ENCODE measurements at regions not wholly inside any gene's neighbourhood (a gene's known extent, or its start where the extent isn't known, plus 50 kb on each side); places are given as distances from the start of the nearest gene placed in this dataset.
"Not testable (repeated sequence)": the region's sequence is repeated elsewhere in the genome, so short reads cannot be mapped to it uniquely, and the experiment has no call there.

GRCh38 chr1:143619851-143620250 is 351.9 kb downstream of the FAM72C start:
- DNase-seq (ENCODE audit: low spot score): no peak

- no peak for DNase-seq (ENCODE audit: low spot score)
Measured at GRCh38 chr1:143611159-143611558, 360.6 kb downstream of the FAM72C start.

GRCh38 chr1:143610196-143610595 is 361.6 kb downstream of the FAM72C start:
- DNase-seq (ENCODE audit: low spot score): no peak

GRCh38 chr1:143604887-143605286 is 366.9 kb downstream of the FAM72C start:
- DNase-seq (ENCODE audit: low spot score): no peak

GRCh38 chr1:143584508-143584907 is 387.3 kb downstream of the FAM72C start:
- no peak for DNase-seq (ENCODE audit: low spot score)

- DNase-seq (ENCODE audit: low spot score): no peak
Measured at GRCh38 chr1:143574891-143575520, 396.8 kb downstream of the FAM72C start.

- DNase-seq (ENCODE audit: low spot score): not testable (repeated sequence)
Measured at GRCh38 chr1:143572661-143573060, 399.1 kb downstream of the FAM72C start.

- not testable (repeated sequence) for DNase-seq (ENCODE audit: low spot score)
Measured at GRCh38 chr1:143563761-143564160, 408.0 kb downstream of the FAM72C start.

GRCh38 chr1:143553627-143554026 is 418.2 kb downstream of the FAM72C start:
- DNase-seq (ENCODE audit: low spot score): no peak

GRCh38 chr1:143504703-143505102 is 467.1 kb downstream of the FAM72C start:
- DNase-seq (ENCODE audit: low spot score): not testable (repeated sequence)

GRCh38 chr1:143504080-143504479 is 467.7 kb downstream of the FAM72C start:
- DNase-seq (ENCODE audit: low spot score): not testable (repeated sequence)

- DNase-seq (ENCODE audit: low spot score): not testable (repeated sequence)
Measured at GRCh38 chr1:143503048-143503447, 468.7 kb downstream of the FAM72C start.

GRCh38 chr1:143502038-143502437 is 469.7 kb downstream of the FAM72C start:
- DNase-seq (ENCODE audit: low spot score): not testable (repeated sequence)

- not testable (repeated sequence) for DNase-seq (ENCODE audit: low spot score)
Measured at GRCh38 chr1:143498059-143498749, 473.6 kb downstream of the FAM72C start.

GRCh38 chr1:143497374-143497747 is 474.4 kb downstream of the FAM72C start:
- peak; percentile 1 for DNase-seq (ENCODE audit: low spot score)

GRCh38 chr1:143496526-143497373 is 475.0 kb downstream of the FAM72C start:
- DNase-seq (ENCODE audit: low spot score): not testable (repeated sequence)
